ENCODE measurements at regions not wholly inside any gene's neighbourhood (a gene's known extent, or its start where the extent isn't known, plus 50 kb on each side); places are given as distances from the start of the nearest gene placed in this dataset.

DNA sequence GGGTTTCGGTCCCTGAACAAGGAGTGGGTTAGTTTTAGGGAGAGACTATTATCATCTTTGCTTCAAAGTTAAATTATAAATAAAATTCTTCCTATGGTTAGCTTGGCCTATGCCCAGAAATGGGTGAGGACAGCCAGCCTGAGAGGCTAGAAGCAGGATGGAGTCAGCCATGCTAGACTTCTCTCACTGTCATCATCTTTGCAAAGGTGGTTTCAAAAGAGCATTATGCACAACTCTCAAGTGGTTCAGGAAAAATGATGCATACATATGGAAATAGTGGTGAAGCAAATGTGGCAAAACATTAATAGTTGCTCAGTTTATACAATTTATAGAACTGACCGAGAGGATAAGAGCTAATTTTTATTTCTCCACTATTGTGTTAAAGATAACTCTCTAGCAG is 124.3 kb upstream of the FOXN2 start:
- DNase-seq (ENCODE audit: low spot score) = no peak
- TF ChIP-seq, protein P1, sequence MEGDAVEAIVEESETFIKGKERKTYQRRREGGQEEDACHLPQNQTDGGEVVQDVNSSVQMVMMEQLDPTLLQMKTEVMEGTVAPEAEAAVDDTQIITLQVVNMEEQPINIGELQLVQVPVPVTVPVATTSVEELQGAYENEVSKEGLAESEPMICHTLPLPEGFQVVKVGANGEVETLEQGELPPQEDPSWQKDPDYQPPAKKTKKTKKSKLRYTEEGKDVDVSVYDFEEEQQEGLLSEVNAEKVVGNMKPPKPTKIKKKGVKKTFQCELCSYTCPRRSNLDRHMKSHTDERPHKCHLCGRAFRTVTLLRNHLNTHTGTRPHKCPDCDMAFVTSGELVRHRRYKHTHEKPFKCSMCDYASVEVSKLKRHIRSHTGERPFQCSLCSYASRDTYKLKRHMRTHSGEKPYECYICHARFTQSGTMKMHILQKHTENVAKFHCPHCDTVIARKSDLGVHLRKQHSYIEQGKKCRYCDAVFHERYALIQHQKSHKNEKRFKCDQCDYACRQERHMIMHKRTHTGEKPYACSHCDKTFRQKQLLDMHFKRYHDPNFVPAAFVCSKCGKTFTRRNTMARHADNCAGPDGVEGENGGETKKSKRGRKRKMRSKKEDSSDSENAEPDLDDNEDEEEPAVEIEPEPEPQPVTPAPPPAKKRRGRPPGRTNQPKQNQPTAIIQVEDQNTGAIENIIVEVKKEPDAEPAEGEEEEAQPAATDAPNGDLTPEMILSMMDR (IDR thresholded peaks at IDR 0.05; ENCODE audit: extremely low read depth, insufficient read depth, missing control alignments) = no peak
- in situ Hi-C loops (cut with MboI; ENCODE audit: low pct_unique_long_range_greater_than_20kb, low sequenced_read_pairs, unreplicated experiment) = no loop called here

DNA sequence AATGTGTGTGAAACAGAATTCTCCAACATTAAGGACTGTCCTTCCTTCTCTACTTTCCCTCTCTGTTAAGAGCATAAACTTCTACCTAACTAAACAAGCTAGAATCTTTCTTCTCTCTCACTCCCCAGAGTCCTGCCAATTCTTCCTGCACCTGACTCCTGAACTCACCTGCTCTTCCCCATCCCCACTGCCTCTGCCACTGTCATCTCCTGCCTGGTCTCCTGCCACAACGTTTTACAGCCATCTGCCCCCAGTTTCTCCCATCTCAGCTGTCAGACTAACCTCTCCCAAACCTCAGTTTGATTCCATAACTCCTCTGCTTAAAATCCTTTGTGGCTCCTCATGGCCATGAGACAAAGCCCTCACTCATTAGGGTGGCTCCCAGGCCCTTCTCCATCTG is 119.8 kb upstream of the FOXN2 start:
- TF ChIP-seq, protein P1 (IDR thresholded peaks at IDR 0.05; ENCODE audit: extremely low read depth, insufficient read depth, missing control alignments) = no peak
- DNase-seq (ENCODE audit: low spot score) = no peak
- in situ Hi-C loops (cut with MboI; ENCODE audit: low pct_unique_long_range_greater_than_20kb, low sequenced_read_pairs, unreplicated experiment) = no loop called here

DNA sequence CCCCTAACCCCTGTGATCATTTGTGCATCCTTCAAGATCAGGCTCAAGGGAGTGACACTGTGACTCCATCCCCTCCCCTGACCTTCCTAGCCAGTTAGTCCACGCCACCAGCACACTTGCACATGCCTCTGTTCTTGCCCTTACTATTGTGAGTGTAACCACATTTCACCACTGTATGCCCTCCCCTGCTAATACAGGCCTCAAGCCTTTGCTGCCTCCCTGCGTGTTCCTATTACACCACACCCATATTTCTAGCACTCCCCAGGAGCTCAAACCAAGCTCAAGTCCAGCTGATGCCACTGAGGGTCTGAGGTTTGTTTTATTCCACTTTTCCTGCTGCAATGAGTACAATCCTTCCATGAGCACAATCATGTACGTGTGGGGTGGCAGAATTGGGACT is 119.3 kb upstream of the FOXN2 start:
- in situ Hi-C loops (cut with MboI; ENCODE audit: low pct_unique_long_range_greater_than_20kb, low sequenced_read_pairs, unreplicated experiment) = no loop called here
- DNase-seq (ENCODE audit: low spot score) = no peak
- TF ChIP-seq, protein P1 (IDR thresholded peaks at IDR 0.05; ENCODE audit: extremely low read depth, insufficient read depth, missing control alignments) = no peak

DNA sequence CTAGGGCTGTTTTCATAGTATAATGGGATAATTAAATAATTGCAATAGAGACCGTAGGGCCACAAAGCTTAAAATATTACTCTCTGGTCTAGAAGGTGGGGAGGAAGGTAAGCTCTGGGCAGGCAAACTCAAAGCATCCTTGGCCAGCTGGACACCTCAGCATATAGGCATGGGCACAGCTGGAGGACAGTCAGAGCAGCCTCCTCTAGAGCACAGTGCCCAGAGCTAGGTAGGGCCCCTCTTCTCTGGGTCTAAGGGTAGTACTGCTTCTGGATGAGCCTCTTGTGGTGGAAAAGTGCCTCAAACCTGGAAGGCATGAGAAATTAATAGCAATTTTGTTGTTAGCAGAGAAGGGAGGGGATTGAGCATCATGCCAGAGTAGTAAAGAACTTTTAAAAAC is 116.9 kb upstream of the FOXN2 start:
- DNase-seq (ENCODE audit: low spot score) = no peak
- TF ChIP-seq, protein P1 (IDR thresholded peaks at IDR 0.05; ENCODE audit: extremely low read depth, insufficient read depth, missing control alignments) = no peak
- in situ Hi-C loops (cut with MboI; ENCODE audit: low pct_unique_long_range_greater_than_20kb, low sequenced_read_pairs, unreplicated experiment) = no loop called here

DNA sequence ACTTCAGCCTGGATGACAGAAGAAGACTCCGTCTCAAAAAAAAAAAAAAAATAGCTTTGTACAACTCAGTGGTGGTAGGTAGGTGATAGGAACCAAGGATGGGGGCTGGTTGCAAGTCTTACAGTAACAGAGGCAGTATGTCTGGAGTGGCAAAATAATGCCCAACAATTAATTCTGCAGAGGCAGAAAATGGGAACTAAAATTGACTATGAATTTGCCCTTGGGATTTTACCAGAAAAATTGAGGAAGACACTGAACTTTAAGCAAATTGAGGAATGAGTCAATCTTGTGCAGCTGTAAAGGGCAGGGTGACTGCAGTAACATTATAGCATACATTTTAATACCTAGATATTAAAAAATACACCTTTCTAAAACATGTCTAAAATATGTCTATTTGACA is 116.1 kb upstream of the FOXN2 start:
- in situ Hi-C loops (cut with MboI; ENCODE audit: low pct_unique_long_range_greater_than_20kb, low sequenced_read_pairs, unreplicated experiment) = no loop called here
- TF ChIP-seq, protein P1 (IDR thresholded peaks at IDR 0.05; ENCODE audit: extremely low read depth, insufficient read depth, missing control alignments) = no peak
- no peak for DNase-seq (ENCODE audit: low spot score)

DNA sequence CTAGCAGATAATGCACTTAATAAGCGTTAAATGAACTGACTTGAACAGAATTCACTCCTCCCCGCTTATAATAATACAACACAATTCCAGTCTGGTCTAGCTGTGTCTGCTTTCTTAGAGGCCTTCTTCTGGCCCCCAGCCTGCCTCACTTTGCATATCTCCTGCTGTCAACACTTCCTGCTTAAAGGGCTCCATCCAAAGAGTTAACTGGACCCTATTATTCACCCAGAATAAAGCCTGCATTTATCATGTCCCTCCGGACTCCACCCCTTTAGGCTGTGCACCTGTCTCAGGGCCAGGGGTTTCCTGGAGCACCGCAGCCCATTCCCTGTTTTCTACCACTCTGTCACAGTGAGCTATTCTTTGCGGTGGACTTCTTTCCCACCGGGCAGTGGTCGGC is 115.4 kb upstream of the FOXN2 start:
- in situ Hi-C loops (cut with MboI; ENCODE audit: low pct_unique_long_range_greater_than_20kb, low sequenced_read_pairs, unreplicated experiment) = no loop called here
- DNase-seq (ENCODE audit: low spot score) = no peak
- TF ChIP-seq, protein P1 (IDR thresholded peaks at IDR 0.05; ENCODE audit: extremely low read depth, insufficient read depth, missing control alignments) = no peak
